HEK293T (cell line): ENCODE measurements at regions not wholly inside any gene's neighbourhood (a gene's known extent, or its start where the extent isn't known, plus 50 kb on each side); places are given as distances from the start of the nearest gene placed in this dataset.

Source experiments
- CTCF ChIA-PET: fragments of 350-600 bp; formaldehyde crosslinking; extraction: SDS; loops from one replicate; lab custom pipeline; 2021; ENCODE audit warnings: antibody characterized with exemption, inconsistent platforms; lab: Yijun Ruan, JAX
- POLR2A ChIA-PET: fragments of 350-600 bp; formaldehyde crosslinking; extraction: SDS; loops from one replicate; lab custom pipeline; 2020; ENCODE audit warnings: antibody characterized with exemption, inconsistent platforms; lab: Yijun Ruan, JAX
- DNase-seq: peaks from one replicate; pipeline ENCODE4 v3.0.0; 2012; ENCODE audit warnings: mixed read lengths; ENCODE audit errors: extremely low spot score
- ARNT ChIP-seq: fragments of 450-650 bp; IDR thresholded peaks from 2 replicates; pipeline ENCODE4 v1.6.1; 2017; ENCODE audit warnings: mild to moderate bottlenecking
- BHLHE40 ChIP-seq: fragments of 450-650 bp; IDR thresholded peaks from 2 replicates; pipeline ENCODE4 v1.6.1; 2016; ENCODE audit warnings: mild to moderate bottlenecking, moderate library complexity, borderline replicate concordance
- CTBP1 ChIP-seq: fragments of 450-650 bp; IDR thresholded peaks from 2 replicates; pipeline ENCODE4 v1.6.1; 2016; ENCODE audit warnings: borderline replicate concordance
- ELF4 ChIP-seq: fragments of 450-650 bp; IDR thresholded peaks from 2 replicates; pipeline ENCODE4 v1.6.1; 2017; ENCODE audit warnings: antibody characterized with exemption
- FOXA1 ChIP-seq: fragments of 450-650 bp; IDR thresholded peaks from 2 replicates; pipeline ENCODE4 v1.6.1; 2016; ENCODE audit warnings: mild to moderate bottlenecking
- FOXK2 ChIP-seq: fragments of 450-650 bp; IDR thresholded peaks from 2 replicates; pipeline ENCODE4 v1.6.1; 2016; ENCODE audit warnings: mild to moderate bottlenecking
- FOXM1 ChIP-seq: fragments of 450-650 bp; IDR thresholded peaks from 2 replicates; pipeline ENCODE4 v1.6.1; 2017; ENCODE audit warnings: mild to moderate bottlenecking, borderline replicate concordance
- HDGF ChIP-seq: fragments of 450-650 bp; IDR thresholded peaks from 2 replicates; pipeline ENCODE4 v1.6.1; 2017; ENCODE audit warnings: antibody characterized with exemption, borderline replicate concordance
- L3MBTL2 ChIP-seq: fragments of 450-650 bp; conservative IDR thresholded peaks from 2 replicates; pipeline ENCODE4 v1.6.1; 2016; ENCODE audit warnings: mild to moderate bottlenecking
- LEF1 ChIP-seq: fragments of 450-650 bp; IDR thresholded peaks from 2 replicates; pipeline ENCODE4 v1.6.1; 2017; ENCODE audit warnings: mild to moderate bottlenecking, borderline replicate concordance
- NFRKB ChIP-seq: fragments of 450-650 bp; IDR thresholded peaks from 2 replicates; pipeline ENCODE4 v1.6.1; 2016; ENCODE audit warnings: mild to moderate bottlenecking, moderate library complexity
- SP1 ChIP-seq: fragments of 450-650 bp; IDR thresholded peaks from 2 replicates; pipeline ENCODE4 v1.6.1; 2017
- SUZ12 ChIP-seq: fragments of 450-650 bp; IDR thresholded peaks from 2 replicates; pipeline ENCODE4 v1.6.1; 2016; ENCODE audit warnings: mild to moderate bottlenecking
- TARDBP ChIP-seq: fragments of 450-650 bp; IDR thresholded peaks from 2 replicates; pipeline ENCODE4 v1.6.1; 2016
- ZNF384 ChIP-seq: fragments of 450-650 bp; IDR thresholded peaks from 2 replicates; pipeline ENCODE4 v1.6.1; 2016
- TF ChIP-seq, protein P1 (sequence below): fragments of 450-650 bp; IDR thresholded peaks from 2 replicates; pipeline ENCODE4 v1.6.1; 2016

DNA sequence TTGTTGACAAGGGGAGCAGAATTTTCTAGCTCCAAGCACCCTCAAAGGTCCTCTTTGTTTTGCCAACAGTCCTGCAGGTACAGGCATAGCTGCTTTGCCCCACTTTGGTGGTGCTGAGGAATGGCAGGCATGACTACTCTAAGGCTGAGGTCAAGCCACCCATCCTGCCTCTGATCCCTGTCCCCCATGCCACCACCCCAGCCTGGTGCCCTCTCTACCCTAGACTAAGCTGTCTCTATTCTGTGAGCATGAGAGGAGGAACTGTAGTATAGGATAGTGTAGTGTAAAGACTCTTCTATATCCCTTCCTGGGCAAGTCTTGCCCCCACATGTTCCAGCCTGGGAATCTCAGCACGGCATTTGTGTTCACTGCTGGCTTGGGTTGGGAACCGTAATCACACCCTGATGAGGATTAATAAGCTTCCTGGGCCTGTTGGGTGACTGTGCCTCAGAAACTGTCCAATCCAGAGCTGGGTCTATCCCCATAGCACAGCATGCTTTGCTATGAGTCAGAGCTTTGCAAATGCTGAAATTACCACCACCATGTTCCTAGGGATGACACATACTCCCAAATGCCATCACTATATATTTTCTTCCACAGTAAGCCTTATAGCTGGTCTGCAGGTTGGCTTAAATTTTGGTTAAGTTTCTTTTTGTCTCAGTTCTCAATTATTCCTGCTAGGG, 105.7 kb upstream of the PPP2R5A start:
- TF ChIP-seq HDGF (no peak), L3MBTL2 (no peak), BHLHE40 (no peak), SUZ12 (no peak), NFRKB (no peak), ZNF384 (no peak), FOXM1 (no peak), LEF1 (no peak), ARNT (no peak), CTBP1 (no peak), ELF4 (no peak), FOXA1 (no peak), SP1 (no peak), TARDBP (no peak), FOXK2 (no peak)
- TF ChIP-seq, protein P1, sequence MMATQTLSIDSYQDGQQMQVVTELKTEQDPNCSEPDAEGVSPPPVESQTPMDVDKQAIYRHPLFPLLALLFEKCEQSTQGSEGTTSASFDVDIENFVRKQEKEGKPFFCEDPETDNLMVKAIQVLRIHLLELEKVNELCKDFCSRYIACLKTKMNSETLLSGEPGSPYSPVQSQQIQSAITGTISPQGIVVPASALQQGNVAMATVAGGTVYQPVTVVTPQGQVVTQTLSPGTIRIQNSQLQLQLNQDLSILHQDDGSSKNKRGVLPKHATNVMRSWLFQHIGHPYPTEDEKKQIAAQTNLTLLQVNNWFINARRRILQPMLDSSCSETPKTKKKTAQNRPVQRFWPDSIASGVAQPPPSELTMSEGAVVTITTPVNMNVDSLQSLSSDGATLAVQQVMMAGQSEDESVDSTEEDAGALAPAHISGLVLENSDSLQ, result no peak
- ChIA-PET CTCF (no interaction called here), POLR2A (interaction anchor here (0.8 kb wide), 2 partner anchors 53 to 105 kb away, joined by 3 to 4 read pairs; no protein-coding TSS in a partner anchor)
- no peak for DNase-seq

GRCh38 chr1:212181015-212181882, 104.0 kb upstream of the PPP2R5A start:
- POLR2A ChIA-PET, result no interaction called here
- CTCF ChIA-PET, result no interaction called here

GRCh38 chr1:212182171-212182570, 103.0 kb upstream of the PPP2R5A start:
- DNase-seq, result no peak
- POLR2A ChIA-PET, result no interaction called here
- TF ChIP-seq FOXM1 (no peak), ZNF384 (no peak), NFRKB (no peak), SUZ12 (no peak), ELF4 (no peak), TARDBP (no peak), FOXK2 (no peak), HDGF (no peak), L3MBTL2 (no peak), ARNT (no peak), LEF1 (no peak), CTBP1 (no peak), SP1 (no peak)
- TF ChIP-seq, protein P1, result no peak
- CTCF ChIA-PET, result no interaction called here

More at GRCh38 chr1:212181015-212181882, 104.0 kb upstream of the PPP2R5A start:
- no peak for TF ChIP-seq SP1
- TF ChIP-seq ELF4, result no peak
- no peak for TF ChIP-seq CTBP1
- TF ChIP-seq ZNF384, result no peak
- TF ChIP-seq HDGF, result no peak
- no peak for DNase-seq

- ChIA-PET POLR2A (no interaction called here), CTCF (no interaction called here)
- TF ChIP-seq FOXM1 (no peak), LEF1 (no peak), ELF4 (no peak), ZNF384 (no peak), BHLHE40 (no peak), ARNT (no peak), SUZ12 (no peak)
- DNase-seq, result no peak
Measured at GRCh38 chr1:212182579-212182978, 102.6 kb upstream of the PPP2R5A start.

- ChIA-PET CTCF (no interaction called here), POLR2A (no interaction called here)
- TF ChIP-seq ELF4 (no peak), TARDBP (no peak), BHLHE40 (no peak), LEF1 (no peak), FOXK2 (no peak), FOXM1 (no peak), ARNT (no peak), FOXA1 (no peak), NFRKB (no peak), HDGF (no peak), CTBP1 (no peak), SP1 (no peak), SUZ12 (no peak), L3MBTL2 (no peak), ZNF384 (no peak)
- TF ChIP-seq, protein P1, result no peak
- no peak for DNase-seq
Measured at GRCh38 chr1:212186427-212187207, 98.6 kb upstream of the PPP2R5A start.
